GM12892 (cell line): ENCODE measurements at regions not wholly inside any gene's neighbourhood (a gene's known extent, or its start where the extent isn't known, plus 50 kb on each side); places are given as distances from the start of the nearest gene placed in this dataset.

ENCODE experiments used
- DNase-seq: peaks from one replicate; pipeline ENCODE4 v3.0.0; 2011; ENCODE audit not compliant: insufficient read length
- FAIRE-seq: peaks from 2 replicates; lab custom pipeline; 2011; peaks lifted over from hg19 to GRCh38; lab: Jason Lieb, UNC
- POLR2A ChIP-seq: IDR thresholded peaks from 2 replicates; pipeline ENCODE4 v1.6.1; 2011; ENCODE audit warnings: low read depth, low read length, control low read depth
- POLR2AphosphoS5 ChIP-seq: IDR thresholded peaks from 2 replicates; pipeline ENCODE4 v1.6.1; 2011; ENCODE audit warnings: low read depth, low read length, control low read depth
- TAF1 ChIP-seq: IDR thresholded peaks from 2 replicates; pipeline ENCODE4 v1.6.1; 2011; ENCODE audit warnings: low read depth, mild to moderate bottlenecking, control low read depth, low read length, borderline replicate concordance

DNA sequence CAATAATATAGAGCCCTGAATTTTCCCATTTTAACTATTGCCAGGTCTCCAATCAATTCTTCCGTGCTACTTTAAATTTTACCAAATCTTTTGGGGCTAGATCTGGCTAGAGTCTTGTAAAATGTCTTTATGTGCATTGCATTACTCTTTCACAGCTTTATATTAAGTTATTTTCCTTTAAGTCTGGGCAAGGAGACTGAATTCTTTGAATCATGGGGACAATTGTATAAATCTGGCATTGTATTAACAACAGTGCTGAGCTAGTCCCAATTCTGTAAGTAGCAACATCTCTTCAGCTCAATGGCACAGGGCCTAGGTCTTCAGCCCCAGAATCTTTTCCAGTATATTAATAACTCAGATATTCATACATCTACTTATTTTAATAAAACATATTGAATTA lies 1080.4 kb upstream of the INTU start:
- DNase-seq: no peak
- FAIRE-seq: no peak
- TF ChIP-seq TAF1 (no peak), POLR2AphosphoS5 (no peak), POLR2A (no peak)

DNA sequence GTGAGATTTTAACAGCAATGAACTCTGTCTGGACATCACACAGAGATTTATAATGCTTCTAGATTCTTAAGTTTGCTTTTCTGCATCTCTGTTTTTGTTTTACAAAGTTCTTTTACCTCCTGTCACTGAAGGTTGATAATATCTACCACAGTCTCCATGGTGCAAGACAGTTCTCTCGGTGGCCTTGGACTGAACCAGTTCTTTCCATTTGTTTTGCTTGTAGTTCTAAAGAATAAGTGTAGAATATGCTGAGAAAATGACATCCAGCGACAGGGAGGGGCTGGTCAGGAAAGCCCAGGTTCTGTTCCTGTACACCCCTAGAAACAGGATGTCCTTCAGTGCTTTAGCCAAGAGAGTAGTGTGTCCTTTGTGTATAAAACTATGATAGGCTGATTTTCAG lies 1079.5 kb upstream of the INTU start:
- no peak for TF ChIP-seq POLR2AphosphoS5
- no peak for TF ChIP-seq TAF1
- TF ChIP-seq POLR2A: no peak
- DNase-seq: no peak
- FAIRE-seq: no peak

GRCh38 chr4:126558596-126558995 lies 1074.2 kb upstream of the INTU start:
- DNase-seq: no peak
- no peak for FAIRE-seq
- TF ChIP-seq TAF1 (no peak), POLR2AphosphoS5 (no peak), POLR2A (no peak)

GRCh38 chr4:126559961-126560360 lies 1072.8 kb upstream of the INTU start:
- DNase-seq (no peak), FAIRE-seq (no peak)
- TF ChIP-seq POLR2AphosphoS5 (no peak), TAF1 (no peak), POLR2A (no peak)

DNA sequence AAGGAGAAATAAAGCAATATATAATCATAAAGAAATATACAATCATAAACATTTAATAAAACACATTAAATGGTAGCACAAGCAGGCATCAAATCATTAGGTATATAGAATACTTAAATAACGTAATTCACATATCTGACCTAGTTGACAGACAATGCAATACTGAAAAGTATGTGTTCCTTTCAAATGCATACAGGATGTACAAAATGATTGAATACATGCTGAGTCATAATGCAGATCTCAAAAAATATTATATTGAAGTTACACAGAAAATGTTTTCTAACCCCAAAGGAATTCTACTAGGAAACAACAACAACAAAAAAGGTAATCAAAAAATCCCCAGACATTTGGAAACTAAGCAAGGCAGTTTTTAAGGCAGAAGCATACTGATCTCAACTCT lies 1072.0 kb upstream of the INTU start:
- no peak for FAIRE-seq
- DNase-seq: no peak
- TF ChIP-seq POLR2AphosphoS5 (no peak), POLR2A (no peak), TAF1 (no peak)

- FAIRE-seq: no peak
- no peak for DNase-seq
- TF ChIP-seq POLR2A (no peak), TAF1 (no peak)
Observed at GRCh38 chr4:126563389-126563788, 1069.4 kb upstream of the INTU start.

DNA sequence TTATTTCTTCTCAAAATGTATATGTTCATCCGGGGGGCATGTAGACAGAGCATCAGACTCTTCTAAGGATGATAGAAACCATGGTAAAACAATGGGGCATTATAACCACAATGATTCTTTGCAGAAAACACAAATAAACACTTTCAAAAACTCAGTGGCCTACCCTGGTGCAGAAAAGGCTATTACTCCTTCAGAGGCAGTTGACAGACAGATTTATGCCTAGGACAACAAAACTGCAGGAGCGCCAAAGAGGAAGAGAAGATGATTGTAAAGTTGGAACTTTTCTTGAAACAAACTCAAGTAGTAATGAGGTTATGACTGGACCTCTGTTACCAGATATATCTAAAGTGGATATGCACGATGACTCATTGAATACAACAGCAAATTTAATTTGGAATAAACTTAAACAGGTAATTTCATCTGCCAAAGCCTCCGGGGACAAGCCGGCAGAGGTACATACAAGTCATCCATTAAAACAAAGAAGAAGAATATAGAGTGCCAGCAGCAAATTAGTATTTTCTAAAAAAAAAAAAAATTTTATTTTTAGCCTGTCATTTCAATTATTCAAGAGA lies 1068.4 kb upstream of the INTU start:
- TF ChIP-seq TAF1 (no peak), POLR2AphosphoS5 (no peak), POLR2A (no peak)
- FAIRE-seq (no peak), DNase-seq (no peak)

GRCh38 chr4:126568652-126569570 lies 1063.8 kb upstream of the INTU start:
- TF ChIP-seq POLR2A (no peak), POLR2AphosphoS5 (no peak)
- DNase-seq (no peak), FAIRE-seq (no peak)

DNA sequence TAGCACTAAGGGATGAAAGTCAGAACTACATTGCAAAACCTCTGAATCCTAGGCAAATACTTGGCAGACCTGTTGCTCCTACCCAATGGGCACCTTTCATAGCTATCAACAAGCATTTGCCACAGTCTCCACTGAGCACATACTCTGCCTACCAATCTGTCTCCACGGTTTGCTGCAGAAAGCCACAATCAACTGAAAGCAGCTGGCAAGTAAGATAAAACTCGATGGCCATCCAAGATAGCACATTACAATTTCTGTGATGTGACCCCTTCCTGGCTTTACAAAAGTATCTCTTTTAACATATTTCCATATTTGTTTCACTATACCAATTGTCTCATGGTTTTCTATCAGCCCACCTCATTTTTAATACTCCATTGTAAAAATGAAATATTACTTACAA lies 1060.5 kb upstream of the INTU start:
- TF ChIP-seq POLR2A (no peak), POLR2AphosphoS5 (no peak), TAF1 (no peak)
- DNase-seq: no peak
- no peak for FAIRE-seq

DNA sequence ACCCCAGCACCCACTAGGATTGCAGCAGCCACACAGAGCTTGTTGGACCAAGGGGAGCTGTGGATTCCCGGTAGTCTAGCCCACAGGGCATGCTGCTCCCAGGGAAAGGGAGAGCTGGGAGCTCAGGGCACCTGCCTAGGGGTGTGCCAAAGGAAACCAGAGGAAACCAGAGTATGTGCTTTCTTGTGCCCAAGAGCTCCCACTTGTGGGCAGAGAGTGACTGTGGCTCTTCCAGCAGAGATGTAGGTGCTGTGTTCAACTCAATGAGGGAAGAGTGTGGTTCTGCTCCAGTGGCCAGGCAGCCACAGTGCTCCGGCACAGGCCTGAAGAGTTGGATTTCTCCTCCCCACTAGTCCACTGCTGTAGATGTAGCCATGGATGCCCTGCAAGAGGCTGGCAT lies 1050.0 kb upstream of the INTU start:
- no peak for DNase-seq
- no peak for FAIRE-seq
- TF ChIP-seq POLR2AphosphoS5: no peak
- TF ChIP-seq POLR2A: no peak
- no peak for TF ChIP-seq TAF1

- TF ChIP-seq POLR2AphosphoS5 (no peak), TAF1 (no peak), POLR2A (no peak)
- DNase-seq: no peak
- FAIRE-seq: no peak
Observed at GRCh38 chr4:126583509-126583908, 1049.2 kb upstream of the INTU start.

- DNase-seq (no peak), FAIRE-seq (no peak)
- TF ChIP-seq TAF1 (no peak), POLR2AphosphoS5 (no peak), POLR2A (no peak)
Observed at GRCh38 chr4:126591583-126591982, 1041.2 kb upstream of the INTU start.
